PC-9 (cell line): ENCODE measurements at regions not wholly inside any gene's neighbourhood (a gene's known extent, or its start where the extent isn't known, plus 50 kb on each side); places are given as distances from the start of the nearest gene placed in this dataset.

Experiments used
- CTCF ChIP-seq: fragments of 200-600 bp; sonication (generic); conservative IDR thresholded peaks from 2 replicates; pipeline ENCODE4 v1.6.1; 2017; ENCODE audit warnings: mixed run types, antibody characterized with exemption, mild to moderate bottlenecking, moderate library complexity
- EZH2 ChIP-seq: fragments of 200-600 bp; sonication (generic); IDR thresholded peaks from 2 replicates; pipeline ENCODE4 v1.8.0; 2017; ENCODE audit warnings: antibody characterized with exemption, low read depth

GRCh38 chr16:48022496-48022895 is 133.3 kb downstream of the ABCC12 start:
- TF ChIP-seq CTCF (no peak), EZH2 (no peak)
